ENCODE measurements at regions not wholly inside any gene's neighbourhood (a gene's known extent, or its start where the extent isn't known, plus 50 kb on each side); places are given as distances from the start of the nearest gene placed in this dataset.

GRCh38 chr9:81191222-81191621, 498.1 kb downstream of the TLE1 start:
- no peak for DNase-seq (ENCODE audit: low read depth)

- no peak for DNase-seq (ENCODE audit: low read depth)
Observed at GRCh38 chr9:81190659-81191058, 498.7 kb downstream of the TLE1 start.

- no peak for DNase-seq (ENCODE audit: low read depth)
Observed at GRCh38 chr9:81183761-81184160, 505.6 kb downstream of the TLE1 start.

- no peak for DNase-seq (ENCODE audit: low read depth)
Observed at GRCh38 chr9:81182431-81182830, 506.9 kb downstream of the TLE1 start.

GRCh38 chr9:81174023-81174422, 515.3 kb downstream of the TLE1 start:
- no peak for DNase-seq (ENCODE audit: low read depth)

GRCh38 chr9:81171689-81172088, 517.7 kb downstream of the TLE1 start:
- DNase-seq (ENCODE audit: low read depth): no peak

GRCh38 chr9:81162361-81162760, 527.0 kb downstream of the TLE1 start:
- no peak for DNase-seq (ENCODE audit: low read depth)

GRCh38 chr9:81156381-81156780, 533.0 kb downstream of the TLE1 start:
- DNase-seq (ENCODE audit: low read depth): no peak

GRCh38 chr9:81150016-81150625, 539.2 kb downstream of the TLE1 start:
- no peak for DNase-seq (ENCODE audit: low read depth)

- no peak for DNase-seq (ENCODE audit: low read depth)
Observed at GRCh38 chr9:81146684-81147337, 542.5 kb downstream of the TLE1 start.

- DNase-seq (ENCODE audit: low read depth): no peak
Observed at GRCh38 chr9:81146241-81146640, 543.1 kb downstream of the TLE1 start.

GRCh38 chr9:81145331-81145963, 543.9 kb downstream of the TLE1 start:
- no peak for DNase-seq (ENCODE audit: low read depth)

GRCh38 chr9:81141961-81142360, 547.4 kb downstream of the TLE1 start:
- DNase-seq (ENCODE audit: low read depth): no peak

- DNase-seq (ENCODE audit: low read depth): no peak
Observed at GRCh38 chr9:81137976-81138568, 551.3 kb downstream of the TLE1 start.

GRCh38 chr9:81132796-81133195, 556.6 kb downstream of the TLE1 start:
- no peak for DNase-seq (ENCODE audit: low read depth)

- DNase-seq (ENCODE audit: low read depth): no peak
Observed at GRCh38 chr9:81132318-81132717, 557.0 kb downstream of the TLE1 start.

GRCh38 chr9:81128701-81129100, 560.6 kb downstream of the TLE1 start:
- no peak for DNase-seq (ENCODE audit: low read depth)

GRCh38 chr9:81125446-81126092, 563.8 kb downstream of the TLE1 start:
- DNase-seq (ENCODE audit: low read depth): no peak

GRCh38 chr9:81123526-81123925, 565.8 kb downstream of the TLE1 start:
- DNase-seq (ENCODE audit: low read depth): no peak

- no peak for DNase-seq (ENCODE audit: low read depth)
Observed at GRCh38 chr9:81122749-81123148, 566.6 kb downstream of the TLE1 start.

- no peak for DNase-seq (ENCODE audit: low read depth)
Observed at GRCh38 chr9:81119591-81119990, 569.8 kb downstream of the TLE1 start.

GRCh38 chr9:81118416-81118815, 570.9 kb downstream of the TLE1 start:
- DNase-seq (ENCODE audit: low read depth): no peak

Measured in stimulated activated CD8-positive, alpha-beta memory T cell treated with anti-CD3 and anti-CD28 coated beads, Interleukin-12 subunit alpha, Interleukin-12 subunit beta, amount 100 ng/mL, for 4 hours (primary cell).